Neural cell (in vitro differentiated cells): ENCODE measurements at regions not wholly inside any gene's neighbourhood (a gene's known extent, or its start where the extent isn't known, plus 50 kb on each side); places are given as distances from the start of the nearest gene placed in this dataset.

Experiments
- H2AFZ ChIP-seq: fragments of 200-600, 300-800 bp; sonication (generic), shearing (Covaris generic); 2 replicates; pipeline ENCODE4 v1.6.0; 2014; ENCODE audit warnings: low read depth, mild to moderate bottlenecking, antibody characterized with exemption, low read length, moderate library complexity
- H3F3A ChIP-seq: fragments of 200-600 bp; shearing (Covaris generic); 2 replicates; pipeline ENCODE4 v1.6.1; 2016; ENCODE audit warnings: mild to moderate bottlenecking, moderate library complexity, mixed read lengths, antibody characterized with exemption, low read length; ENCODE audit not compliant: insufficient read depth, poor library complexity, severe bottlenecking
- H3K27ac ChIP-seq: fragments of 200-600, 300-800 bp; sonication (generic), shearing (Covaris generic); 2 replicates; pipeline ENCODE4 v1.5.1; 2014; ENCODE audit warnings: mild to moderate bottlenecking, low read length, moderate library complexity
- H3K27me3 ChIP-seq: fragments of 300-800, 200-600 bp; sonication (generic), shearing (Covaris generic); 2 replicates; pipeline ENCODE4 v1.6.0; 2014; ENCODE audit warnings: mild to moderate bottlenecking, low read depth, low read length, moderate library complexity; ENCODE audit not compliant: insufficient read depth
- H3K36me3 ChIP-seq: fragments of 300-800, 200-600 bp; sonication (generic), shearing (Covaris generic); 2 replicates; pipeline ENCODE4 v1.5.1; 2014; ENCODE audit warnings: mild to moderate bottlenecking, antibody characterized with exemption, low read length, moderate library complexity; ENCODE audit not compliant: insufficient read depth
- H3K4me2 ChIP-seq: fragments of 300-800, 200-600 bp; sonication (generic), shearing (Covaris generic); 2 replicates; pipeline ENCODE4 v1.6.0; 2014; ENCODE audit warnings: mild to moderate bottlenecking, low read length
- H3K4me3 ChIP-seq: fragments of 300-800, 200-600 bp; sonication (generic), shearing (Covaris generic); 2 replicates; pipeline ENCODE4 v1.5.1; 2014; ENCODE audit warnings: mild to moderate bottlenecking, low read length, moderate library complexity
- H3K79me2 ChIP-seq: fragments of 200-600 bp; shearing (Covaris generic); replicated peaks from 2 replicates; pipeline ENCODE4 v1.6.0; 2014; ENCODE audit warnings: mild to moderate bottlenecking, low read length, moderate library complexity; ENCODE audit not compliant: insufficient read depth
- H3K9ac ChIP-seq: fragments of 300-800, 200-600 bp; sonication (generic), shearing (Covaris generic); 2 replicates; pipeline ENCODE4 v1.6.1; 2016; ENCODE audit warnings: mild to moderate bottlenecking, low read length, mixed read lengths
- H3K9me2 ChIP-seq: fragments of 200-600 bp; shearing (Covaris generic); 2 replicates; pipeline ENCODE4 v1.6.1; 2016; ENCODE audit warnings: mild to moderate bottlenecking, low read length, mixed read lengths; ENCODE audit not compliant: insufficient read depth
- H3K9me3 ChIP-seq: fragments of 200-600, 300-800 bp; sonication (generic), shearing (Covaris generic); 2 replicates; pipeline ENCODE4 v1.6.1; 2016; ENCODE audit warnings: mild to moderate bottlenecking, mixed run types, low read length, moderate library complexity, mixed read lengths
- H4K20me1 ChIP-seq: fragments of 200-600 bp; shearing (Covaris generic); 2 replicates; pipeline ENCODE4 v1.6.1; 2016; ENCODE audit warnings: mild to moderate bottlenecking, mixed run types; ENCODE audit not compliant: insufficient read depth
- EP300 ChIP-seq: fragments of 450-650 bp; conservative IDR thresholded peaks from 2 replicates; pipeline ENCODE4 v1.6.1; 2014; ENCODE audit warnings: antibody characterized with exemption, mild to moderate bottlenecking, moderate library complexity; ENCODE audit not compliant: poor library complexity, severe bottlenecking
- EZH2 ChIP-seq: fragments of 200-600, 300-800 bp; shearing (Covaris generic), sonication (generic); IDR thresholded peaks from 2 replicates; pipeline ENCODE4 v1.6.1; 2014; ENCODE audit warnings: antibody characterized with exemption, low read length, borderline replicate concordance, mild to moderate bottlenecking; ENCODE audit not compliant: insufficient read depth, poor library complexity, severe bottlenecking
- MXI1 ChIP-seq: fragments of 450-650 bp; conservative IDR thresholded peaks from 2 replicates; pipeline ENCODE4 v1.6.1; 2014; ENCODE audit warnings: antibody characterized with exemption, mild to moderate bottlenecking; ENCODE audit not compliant: poor library complexity, severe bottlenecking
- POLR2AphosphoS5 ChIP-seq: IDR thresholded peaks from 2 replicates; pipeline ENCODE4 v1.6.1; 2012
- RAD21 ChIP-seq: fragments of 450-650 bp; conservative IDR thresholded peaks from 2 replicates; pipeline ENCODE4 v1.6.1; 2014; ENCODE audit warnings: antibody characterized with exemption, mild to moderate bottlenecking, moderate library complexity
- SMC3 ChIP-seq: fragments of 450-650 bp; conservative IDR thresholded peaks from 2 replicates; pipeline ENCODE4 v1.6.1; 2014; ENCODE audit warnings: antibody characterized with exemption, mild to moderate bottlenecking, moderate library complexity; ENCODE audit not compliant: poor library complexity
- TAF1 ChIP-seq: IDR thresholded peaks from 2 replicates; pipeline ENCODE4 v1.6.1; 2012; ENCODE audit warnings: low read depth
- TF ChIP-seq, protein P1 (sequence below): fragments of 450-650 bp; IDR thresholded peaks from 2 replicates; pipeline ENCODE4 v1.5.1; 2014; ENCODE audit warnings: antibody characterized with exemption, mild to moderate bottlenecking, moderate library complexity; ENCODE audit not compliant: poor library complexity, severe bottlenecking
- TF ChIP-seq, protein P2 (sequence below): IDR thresholded peaks from 2 replicates; pipeline ENCODE4 v1.6.1; 2012; ENCODE audit warnings: borderline replicate concordance

DNA sequence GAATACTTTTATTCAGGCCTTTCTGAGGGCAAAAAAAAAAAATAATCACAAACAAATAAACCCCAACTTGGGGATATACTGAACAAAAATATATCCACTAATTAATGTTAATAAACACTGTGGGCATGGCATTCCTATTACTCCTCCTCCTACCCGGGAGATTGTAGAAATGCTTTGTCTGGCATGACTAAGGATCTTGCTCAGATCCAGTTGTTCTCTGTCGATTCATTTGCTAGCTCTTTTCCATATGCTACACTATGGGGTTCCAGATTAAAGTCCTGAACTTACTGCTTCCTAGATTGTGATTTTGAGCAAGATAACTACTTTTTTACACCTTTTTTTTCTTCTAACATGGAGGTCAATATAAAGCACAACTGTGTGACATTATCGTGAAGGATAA, 102.2 kb upstream of the PRR16 start:
- Histone ChIP-seq H3K9ac (no peak overlapping the region), H3K79me2 (no peaks in the 10 kb centered on the region), H3K27ac (no peak overlapping the region), H3K4me2 (no peak overlapping the region), H3K27me3 (no peaks in the 10 kb centered on the region), H3F3A (no peaks in the 10 kb centered on the region), H3K36me3 (no peaks in the 10 kb centered on the region), H2AFZ (no peak overlapping the region), H4K20me1 (no peaks in the 10 kb centered on the region), H3K9me2 (no peaks in the 10 kb centered on the region), H3K4me3 (no peak overlapping the region), H3K9me3 (no peaks in the 10 kb centered on the region)
- TF ChIP-seq POLR2AphosphoS5 (no peak), RAD21 (no peak), EP300 (no peak), SMC3 (no peak), MXI1 (no peak), TAF1 (no peak), EZH2 (no peak)
- TF ChIP-seq, protein P1, sequence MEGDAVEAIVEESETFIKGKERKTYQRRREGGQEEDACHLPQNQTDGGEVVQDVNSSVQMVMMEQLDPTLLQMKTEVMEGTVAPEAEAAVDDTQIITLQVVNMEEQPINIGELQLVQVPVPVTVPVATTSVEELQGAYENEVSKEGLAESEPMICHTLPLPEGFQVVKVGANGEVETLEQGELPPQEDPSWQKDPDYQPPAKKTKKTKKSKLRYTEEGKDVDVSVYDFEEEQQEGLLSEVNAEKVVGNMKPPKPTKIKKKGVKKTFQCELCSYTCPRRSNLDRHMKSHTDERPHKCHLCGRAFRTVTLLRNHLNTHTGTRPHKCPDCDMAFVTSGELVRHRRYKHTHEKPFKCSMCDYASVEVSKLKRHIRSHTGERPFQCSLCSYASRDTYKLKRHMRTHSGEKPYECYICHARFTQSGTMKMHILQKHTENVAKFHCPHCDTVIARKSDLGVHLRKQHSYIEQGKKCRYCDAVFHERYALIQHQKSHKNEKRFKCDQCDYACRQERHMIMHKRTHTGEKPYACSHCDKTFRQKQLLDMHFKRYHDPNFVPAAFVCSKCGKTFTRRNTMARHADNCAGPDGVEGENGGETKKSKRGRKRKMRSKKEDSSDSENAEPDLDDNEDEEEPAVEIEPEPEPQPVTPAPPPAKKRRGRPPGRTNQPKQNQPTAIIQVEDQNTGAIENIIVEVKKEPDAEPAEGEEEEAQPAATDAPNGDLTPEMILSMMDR, result no peak
- TF ChIP-seq, protein P2, sequence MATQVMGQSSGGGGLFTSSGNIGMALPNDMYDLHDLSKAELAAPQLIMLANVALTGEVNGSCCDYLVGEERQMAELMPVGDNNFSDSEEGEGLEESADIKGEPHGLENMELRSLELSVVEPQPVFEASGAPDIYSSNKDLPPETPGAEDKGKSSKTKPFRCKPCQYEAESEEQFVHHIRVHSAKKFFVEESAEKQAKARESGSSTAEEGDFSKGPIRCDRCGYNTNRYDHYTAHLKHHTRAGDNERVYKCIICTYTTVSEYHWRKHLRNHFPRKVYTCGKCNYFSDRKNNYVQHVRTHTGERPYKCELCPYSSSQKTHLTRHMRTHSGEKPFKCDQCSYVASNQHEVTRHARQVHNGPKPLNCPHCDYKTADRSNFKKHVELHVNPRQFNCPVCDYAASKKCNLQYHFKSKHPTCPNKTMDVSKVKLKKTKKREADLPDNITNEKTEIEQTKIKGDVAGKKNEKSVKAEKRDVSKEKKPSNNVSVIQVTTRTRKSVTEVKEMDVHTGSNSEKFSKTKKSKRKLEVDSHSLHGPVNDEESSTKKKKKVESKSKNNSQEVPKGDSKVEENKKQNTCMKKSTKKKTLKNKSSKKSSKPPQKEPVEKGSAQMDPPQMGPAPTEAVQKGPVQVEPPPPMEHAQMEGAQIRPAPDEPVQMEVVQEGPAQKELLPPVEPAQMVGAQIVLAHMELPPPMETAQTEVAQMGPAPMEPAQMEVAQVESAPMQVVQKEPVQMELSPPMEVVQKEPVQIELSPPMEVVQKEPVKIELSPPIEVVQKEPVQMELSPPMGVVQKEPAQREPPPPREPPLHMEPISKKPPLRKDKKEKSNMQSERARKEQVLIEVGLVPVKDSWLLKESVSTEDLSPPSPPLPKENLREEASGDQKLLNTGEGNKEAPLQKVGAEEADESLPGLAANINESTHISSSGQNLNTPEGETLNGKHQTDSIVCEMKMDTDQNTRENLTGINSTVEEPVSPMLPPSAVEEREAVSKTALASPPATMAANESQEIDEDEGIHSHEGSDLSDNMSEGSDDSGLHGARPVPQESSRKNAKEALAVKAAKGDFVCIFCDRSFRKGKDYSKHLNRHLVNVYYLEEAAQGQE, result no peak

GRCh38 chr5:120362426-120362825, 101.7 kb upstream of the PRR16 start:
- Histone ChIP-seq H3K27ac (no peak overlapping the region), H3K9me3 (no peaks in the 10 kb centered on the region), H3K79me2 (no peaks in the 10 kb centered on the region), H3K36me3 (no peaks in the 10 kb centered on the region), H3K4me3 (no peak overlapping the region), H3K9ac (no peak overlapping the region), H3K27me3 (no peaks in the 10 kb centered on the region), H3F3A (no peaks in the 10 kb centered on the region), H4K20me1 (no peaks in the 10 kb centered on the region), H3K4me2 (no peak overlapping the region), H2AFZ (no peak overlapping the region), H3K9me2 (no peaks in the 10 kb centered on the region)
- TF ChIP-seq EZH2, result no peak
- TF ChIP-seq, protein P2, result no peak
